Endodermal cell (in vitro differentiated cells): ENCODE measurements at regions not wholly inside any gene's neighbourhood (a gene's known extent, or its start where the extent isn't known, plus 50 kb on each side); places are given as distances from the start of the nearest gene placed in this dataset.
"Not testable (repeated sequence)": the region's sequence is repeated elsewhere in the genome, so short reads cannot be mapped to it uniquely, and the experiment has no call there.

Source experiments
- DNase-seq: peaks from one replicate; pipeline ENCODE4 v3.0.0-alpha.2; 2017
- H3K27ac ChIP-seq: 2 replicates; pipeline ENCODE4 v1.5.1; 2013; ENCODE audit warnings: mild to moderate bottlenecking, low read depth, low read length, moderate library complexity
- H3K27me3 ChIP-seq: 2 replicates; pipeline ENCODE4 v1.6.1; 2013; ENCODE audit warnings: mild to moderate bottlenecking, low read length, moderate library complexity; ENCODE audit not compliant: insufficient read depth, control insufficient read depth, poor library complexity, severe bottlenecking
- H3K36me3 ChIP-seq: 2 replicates; pipeline ENCODE4 v1.7.0; 2013; ENCODE audit warnings: mild to moderate bottlenecking, low read length, moderate library complexity; ENCODE audit not compliant: control insufficient read depth, insufficient read depth
- H3K4me1 ChIP-seq: one replicate; pipeline ENCODE4 v1.7.0; 2013; ENCODE audit warnings: low read length; ENCODE audit not compliant: control insufficient read depth, insufficient read depth
- H3K4me3 ChIP-seq: 2 replicates; pipeline ENCODE4 v1.5.1; 2013; ENCODE audit warnings: mild to moderate bottlenecking, low read length, moderate library complexity
- H3K9ac ChIP-seq: 2 replicates; pipeline ENCODE4 v1.6.1; 2013; ENCODE audit warnings: mild to moderate bottlenecking, low read length, moderate library complexity; ENCODE audit not compliant: poor library complexity, severe bottlenecking; ENCODE audit errors: extremely low read depth
- H3K9me3 ChIP-seq: 2 replicates; pipeline ENCODE4 v1.6.1; 2013; ENCODE audit warnings: mild to moderate bottlenecking, low read length, moderate library complexity; ENCODE audit not compliant: control insufficient read depth
- H3K27ac Mint-ChIP-seq: 2 replicates; pipeline ENCODE4 v1.8.0; 2020; ENCODE audit warnings: mixed read lengths
- H3K27me3 Mint-ChIP-seq: 2 replicates; pipeline ENCODE4 v1.8.0; 2021; ENCODE audit warnings: mild to moderate bottlenecking, mixed read lengths; ENCODE audit not compliant: insufficient read depth
- H3K36me3 Mint-ChIP-seq: 2 replicates; pipeline ENCODE4 v1.8.0; 2020; ENCODE audit warnings: low read depth, mixed read lengths
- H3K4me1 Mint-ChIP-seq: 2 replicates; pipeline ENCODE4 v1.8.0; 2020; ENCODE audit warnings: mixed read lengths
- H3K4me3 Mint-ChIP-seq: 2 replicates; pipeline ENCODE4 v1.8.0; 2020; ENCODE audit warnings: mild to moderate bottlenecking, moderate library complexity, mixed read lengths
- H3K9me3 Mint-ChIP-seq: 2 replicates; pipeline ENCODE4 v1.8.0; 2020; ENCODE audit warnings: mild to moderate bottlenecking, mixed read lengths
- whole genome bisulfite sequencing, 2 experiments: methylation state at CpG; one replicate each; pipeline versions ENCODE4 v1.1.5 to v1.1.7; 2013; ENCODE audit warnings: missing lambda C conversion rate in 2 of 2, mixed read lengths in 1 of 2; ENCODE audit not compliant: insufficient coverage in 1 of 2, insufficient read length in 1 of 2; 5-methylcytosine and 5-hydroxymethylcytosine counted together
- TF ChIP-seq, protein P1 (sequence below): fragments of 200-600 bp; sonication (generic); conservative IDR thresholded peaks from 2 replicates; pipeline ENCODE4 v1.5.0; 2021; ENCODE audit warnings: antibody characterized with exemption, mild to moderate bottlenecking

GRCh38 chr14:105910426-105910825 lies 384.0 kb downstream of the TMEM121 start:
- no peak overlapping the region for H3K4me3 Mint-ChIP-seq
- H3K9ac ChIP-seq: no peak overlapping the region
- peaks cover 9% of the 10 kb centered on the region for H3K9me3 ChIP-seq
- H3K27ac ChIP-seq: no peak overlapping the region
- H3K36me3 Mint-ChIP-seq: peaks cover under 1% of the 10 kb centered on the region
- H3K4me1 ChIP-seq: no peaks in the 10 kb centered on the region
- no peaks in the 10 kb centered on the region for H3K27me3 ChIP-seq
- 77 to 100% methylated on average over 2 to 6 of the region's 6 CpGs for WGBS, 2 experiments
- H3K4me1 Mint-ChIP-seq: no peaks in the 10 kb centered on the region
- TF ChIP-seq, protein P1, sequence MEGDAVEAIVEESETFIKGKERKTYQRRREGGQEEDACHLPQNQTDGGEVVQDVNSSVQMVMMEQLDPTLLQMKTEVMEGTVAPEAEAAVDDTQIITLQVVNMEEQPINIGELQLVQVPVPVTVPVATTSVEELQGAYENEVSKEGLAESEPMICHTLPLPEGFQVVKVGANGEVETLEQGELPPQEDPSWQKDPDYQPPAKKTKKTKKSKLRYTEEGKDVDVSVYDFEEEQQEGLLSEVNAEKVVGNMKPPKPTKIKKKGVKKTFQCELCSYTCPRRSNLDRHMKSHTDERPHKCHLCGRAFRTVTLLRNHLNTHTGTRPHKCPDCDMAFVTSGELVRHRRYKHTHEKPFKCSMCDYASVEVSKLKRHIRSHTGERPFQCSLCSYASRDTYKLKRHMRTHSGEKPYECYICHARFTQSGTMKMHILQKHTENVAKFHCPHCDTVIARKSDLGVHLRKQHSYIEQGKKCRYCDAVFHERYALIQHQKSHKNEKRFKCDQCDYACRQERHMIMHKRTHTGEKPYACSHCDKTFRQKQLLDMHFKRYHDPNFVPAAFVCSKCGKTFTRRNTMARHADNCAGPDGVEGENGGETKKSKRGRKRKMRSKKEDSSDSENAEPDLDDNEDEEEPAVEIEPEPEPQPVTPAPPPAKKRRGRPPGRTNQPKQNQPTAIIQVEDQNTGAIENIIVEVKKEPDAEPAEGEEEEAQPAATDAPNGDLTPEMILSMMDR: no peak
- no peak overlapping the region for H3K27ac Mint-ChIP-seq
- no peaks in the 10 kb centered on the region for H3K36me3 ChIP-seq
- DNase-seq: no peak
- H3K9me3 Mint-ChIP-seq: peaks cover 86% of the 10 kb centered on the region
- no peaks in the 10 kb centered on the region for H3K27me3 Mint-ChIP-seq
- H3K4me3 ChIP-seq: no peak overlapping the region

GRCh38 chr14:105911006-105911847 lies 384.8 kb downstream of the TMEM121 start:
- H3K27ac Mint-ChIP-seq: no peak overlapping the region
- TF ChIP-seq, protein P1: no peak
- no peaks in the 10 kb centered on the region for H3K4me1 Mint-ChIP-seq
- Histone ChIP-seq H3K27me3 (no peaks in the 10 kb centered on the region), H3K9me3 (peaks cover 2% of the 10 kb centered on the region), H3K4me1 (no peaks in the 10 kb centered on the region), H3K9ac (no peak overlapping the region), H3K27ac (no peak overlapping the region), H3K4me3 (no peak overlapping the region), H3K36me3 (no peaks in the 10 kb centered on the region)
- H3K27me3 Mint-ChIP-seq: no peaks in the 10 kb centered on the region
- H3K4me3 Mint-ChIP-seq: no peak overlapping the region
- WGBS, 2 experiments: 72 to 89% methylated on average over 3 to 15 of the region's 18 CpGs
- no peak for DNase-seq
- H3K9me3 Mint-ChIP-seq: peaks cover 86% of the 10 kb centered on the region
- peaks cover 3% of the 10 kb centered on the region for H3K36me3 Mint-ChIP-seq

GRCh38 chr14:105911848-105912292 lies 385.5 kb downstream of the TMEM121 start:
- H3K4me3 Mint-ChIP-seq, H3K4me1 Mint-ChIP-seq, H3K27ac ChIP-seq, H3K36me3 Mint-ChIP-seq, H3K27ac Mint-ChIP-seq, H3K27me3 ChIP-seq, H3K27me3 Mint-ChIP-seq, DNase-seq, H3K36me3 ChIP-seq, H3K9me3 ChIP-seq, H3K4me3 ChIP-seq, H3K4me1 ChIP-seq, H3K9ac ChIP-seq: not testable (repeated sequence)
- peaks cover 86% of the 10 kb centered on the region for H3K9me3 Mint-ChIP-seq
- 71% methylated on average over 8 of the region's 8 CpGs; no CpG with 5 or more reads in 1 of the 2 experiments for WGBS, 2 experiments
